ENCODE measurements at regions not wholly inside any gene's neighbourhood (a gene's known extent, or its start where the extent isn't known, plus 50 kb on each side); places are given as distances from the start of the nearest gene placed in this dataset.

DNA sequence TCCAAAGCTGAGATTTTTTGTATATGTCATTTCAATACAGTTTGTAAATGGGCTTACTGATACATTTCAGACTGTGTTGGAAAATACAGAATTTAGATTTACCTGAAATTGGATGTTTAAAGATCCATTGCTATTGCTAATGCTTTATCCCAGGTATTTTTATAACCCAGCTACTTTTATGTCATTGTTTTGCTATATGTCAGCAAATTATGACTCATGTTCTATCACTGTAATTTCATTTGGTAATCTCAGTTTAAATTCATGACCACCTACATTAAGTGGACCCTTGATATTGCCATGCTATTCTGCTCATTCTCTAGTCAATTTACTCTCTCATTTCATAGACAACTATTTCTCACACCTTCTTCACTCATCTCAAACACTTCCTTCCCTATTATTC, 281.2 kb downstream of the IPO8 start:
- Histone ChIP-seq H3K4me3 (ENCODE audit: low read depth in 1 of 3, low read length in 3 of 3) (no peak overlapping the region), H3K9ac (ENCODE audit: low read depth in 1 of 2, low read length in 2 of 2) (no peak overlapping the region), H3K4me1 (ENCODE audit: control insufficient read depth in 4 of 4, insufficient read depth in 4 of 4, low read length in 3 of 4) (no peaks in the 10 kb centered on the region), H3K27ac (ENCODE audit: low read depth in 1 of 2, low read length in 2 of 2) (no peak overlapping the region), H3K36me3 (ENCODE audit: control insufficient read depth in 4 of 4, insufficient read depth in 3 of 4, low read depth in 1 of 4, low read length in 3 of 4) (no peaks in the 10 kb centered on the region), H3K9me3 (ENCODE audit: control insufficient read depth in 4 of 4, low read length in 3 of 4) (no peaks in the 10 kb centered on the region), H3K27me3 (ENCODE audit: control insufficient read depth in 4 of 4, insufficient read depth in 4 of 4, low read length in 3 of 4) (no peaks in the 10 kb centered on the region)
- no peak for DNase-seq (ENCODE audit: low spot score)
- TF ChIP-seq TAF1 (conservative IDR thresholded peaks at IDR 0.05) (no peak), HNF4G (IDR thresholded peaks at IDR 0.05) (no peak), RAD21 (IDR thresholded peaks at IDR 0.05) (no peak), RXRA (IDR thresholded peaks at IDR 0.05) (no peak)
- TF ChIP-seq, protein P1, sequence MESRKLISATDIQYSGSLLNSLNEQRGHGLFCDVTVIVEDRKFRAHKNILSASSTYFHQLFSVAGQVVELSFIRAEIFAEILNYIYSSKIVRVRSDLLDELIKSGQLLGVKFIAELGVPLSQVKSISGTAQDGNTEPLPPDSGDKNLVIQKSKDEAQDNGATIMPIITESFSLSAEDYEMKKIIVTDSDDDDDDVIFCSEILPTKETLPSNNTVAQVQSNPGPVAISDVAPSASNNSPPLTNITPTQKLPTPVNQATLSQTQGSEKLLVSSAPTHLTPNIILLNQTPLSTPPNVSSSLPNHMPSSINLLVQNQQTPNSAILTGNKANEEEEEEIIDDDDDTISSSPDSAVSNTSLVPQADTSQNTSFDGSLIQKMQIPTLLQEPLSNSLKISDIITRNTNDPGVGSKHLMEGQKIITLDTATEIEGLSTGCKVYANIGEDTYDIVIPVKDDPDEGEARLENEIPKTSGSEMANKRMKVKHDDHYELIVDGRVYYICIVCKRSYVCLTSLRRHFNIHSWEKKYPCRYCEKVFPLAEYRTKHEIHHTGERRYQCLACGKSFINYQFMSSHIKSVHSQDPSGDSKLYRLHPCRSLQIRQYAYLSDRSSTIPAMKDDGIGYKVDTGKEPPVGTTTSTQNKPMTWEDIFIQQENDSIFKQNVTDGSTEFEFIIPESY (IDR thresholded peaks at IDR 0.05), result no peak
- TF ChIP-seq, protein P2, sequence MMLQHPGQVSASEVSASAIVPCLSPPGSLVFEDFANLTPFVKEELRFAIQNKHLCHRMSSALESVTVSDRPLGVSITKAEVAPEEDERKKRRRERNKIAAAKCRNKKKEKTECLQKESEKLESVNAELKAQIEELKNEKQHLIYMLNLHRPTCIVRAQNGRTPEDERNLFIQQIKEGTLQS (IDR thresholded peaks at IDR 0.05), result no peak

DNA sequence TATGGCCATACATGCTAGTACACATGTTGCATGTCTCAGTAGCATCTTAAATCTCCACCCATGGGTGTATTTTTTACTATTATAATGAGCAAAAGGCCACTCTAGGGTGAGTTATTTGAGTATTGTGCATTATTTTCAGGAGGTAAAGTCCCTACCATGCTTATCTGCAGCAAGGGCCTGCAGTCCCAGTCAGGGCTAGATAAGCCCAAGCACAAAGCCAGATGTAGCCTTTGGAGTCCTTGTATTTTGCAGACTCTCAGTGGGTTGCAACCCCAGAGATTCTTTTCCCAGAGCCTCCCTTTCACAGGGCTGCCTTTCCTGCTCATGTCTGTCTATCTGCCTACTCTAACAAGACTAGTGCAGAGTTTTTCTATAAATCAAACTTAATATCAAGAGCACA, 295.3 kb downstream of the IPO8 start:
- H3K9ac ChIP-seq (ENCODE audit: low read depth in 1 of 2, low read length in 2 of 2), result no peak overlapping the region
- no peak for DNase-seq (ENCODE audit: low spot score)
- no peak overlapping the region for H3K4me3 ChIP-seq (ENCODE audit: low read depth in 1 of 3, low read length in 3 of 3)
- peaks cover 0 to 10% (median 3%) of the 10 kb centered on the region in 4 donors for H3K4me1 ChIP-seq (ENCODE audit: control insufficient read depth in 4 of 4, insufficient read depth in 4 of 4, low read length in 3 of 4)
- no peak for TF ChIP-seq HNF4A (conservative IDR thresholded peaks at IDR 0.05)
- TF ChIP-seq HNF4G (IDR thresholded peaks at IDR 0.05), result no peak
- no peak for TF ChIP-seq EGR1 (IDR thresholded peaks at IDR 0.05; ENCODE audit: low read depth in 2 of 2)
- TF ChIP-seq RAD21 (IDR thresholded peaks at IDR 0.05), result no peak
- no peak for TF ChIP-seq SP1 (IDR thresholded peaks at IDR 0.05)
- TF ChIP-seq JUND (IDR thresholded peaks at IDR 0.05), result no peak
- H3K27ac ChIP-seq (ENCODE audit: low read depth in 1 of 2, low read length in 2 of 2), result no peak overlapping the region
- H3K36me3 ChIP-seq (ENCODE audit: control insufficient read depth in 4 of 4, insufficient read depth in 3 of 4, low read depth in 1 of 4, low read length in 3 of 4), result no peaks in the 10 kb centered on the region
- H3K9me3 ChIP-seq (ENCODE audit: control insufficient read depth in 4 of 4, low read length in 3 of 4), result no peaks in the 10 kb centered on the region
- no peaks in the 10 kb centered on the region for H3K27me3 ChIP-seq (ENCODE audit: control insufficient read depth in 4 of 4, insufficient read depth in 4 of 4, low read length in 3 of 4)

DNA sequence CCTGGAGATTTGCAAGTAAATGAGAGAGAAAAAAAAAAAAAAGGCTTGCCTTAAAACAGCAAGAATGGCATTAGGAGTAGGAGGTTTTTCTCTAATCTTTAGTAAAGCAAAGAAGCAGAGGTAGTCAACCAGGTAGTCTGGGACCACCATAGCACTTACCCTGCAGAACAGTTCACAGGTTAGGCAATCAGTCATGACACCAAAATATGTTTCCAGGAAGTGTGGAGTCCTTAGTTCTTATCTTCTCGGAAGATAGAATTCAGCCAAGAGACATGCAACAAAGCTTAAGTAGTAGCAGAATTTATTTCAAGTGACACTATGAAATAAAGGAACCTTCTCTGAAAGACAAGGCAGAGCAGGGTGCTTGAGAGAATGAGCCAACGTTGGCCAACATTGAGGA, 295.8 kb downstream of the IPO8 start:
- Histone ChIP-seq H3K4me1 (ENCODE audit: control insufficient read depth in 4 of 4, insufficient read depth in 4 of 4, low read length in 3 of 4) (peaks cover 0 to 10% (median 3%) of the 10 kb centered on the region in 4 donors), H3K9me3 (ENCODE audit: control insufficient read depth in 4 of 4, low read length in 3 of 4) (no peaks in the 10 kb centered on the region), H3K27ac (ENCODE audit: low read depth in 1 of 2, low read length in 2 of 2) (no peak overlapping the region), H3K27me3 (ENCODE audit: control insufficient read depth in 4 of 4, insufficient read depth in 4 of 4, low read length in 3 of 4) (no peaks in the 10 kb centered on the region), H3K4me3 (ENCODE audit: low read depth in 1 of 3, low read length in 3 of 3) (no peak overlapping the region), H3K9ac (ENCODE audit: low read depth in 1 of 2, low read length in 2 of 2) (no peak overlapping the region), H3K36me3 (ENCODE audit: control insufficient read depth in 4 of 4, insufficient read depth in 3 of 4, low read depth in 1 of 4, low read length in 3 of 4) (no peaks in the 10 kb centered on the region)
- WGBS, result 79% methylated on average over 2 of the region's 2 CpGs
- no peak for TF ChIP-seq HNF4A (conservative IDR thresholded peaks at IDR 0.05)
- no peak for TF ChIP-seq FOXA1 (IDR thresholded peaks at IDR 0.05)
- no peak for TF ChIP-seq RAD21 (IDR thresholded peaks at IDR 0.05)
- no peak for TF ChIP-seq FOXA2 (IDR thresholded peaks at IDR 0.05)
- TF ChIP-seq NR2F2 (IDR thresholded peaks at IDR 0.05), result no peak
- TF ChIP-seq, protein P3, sequence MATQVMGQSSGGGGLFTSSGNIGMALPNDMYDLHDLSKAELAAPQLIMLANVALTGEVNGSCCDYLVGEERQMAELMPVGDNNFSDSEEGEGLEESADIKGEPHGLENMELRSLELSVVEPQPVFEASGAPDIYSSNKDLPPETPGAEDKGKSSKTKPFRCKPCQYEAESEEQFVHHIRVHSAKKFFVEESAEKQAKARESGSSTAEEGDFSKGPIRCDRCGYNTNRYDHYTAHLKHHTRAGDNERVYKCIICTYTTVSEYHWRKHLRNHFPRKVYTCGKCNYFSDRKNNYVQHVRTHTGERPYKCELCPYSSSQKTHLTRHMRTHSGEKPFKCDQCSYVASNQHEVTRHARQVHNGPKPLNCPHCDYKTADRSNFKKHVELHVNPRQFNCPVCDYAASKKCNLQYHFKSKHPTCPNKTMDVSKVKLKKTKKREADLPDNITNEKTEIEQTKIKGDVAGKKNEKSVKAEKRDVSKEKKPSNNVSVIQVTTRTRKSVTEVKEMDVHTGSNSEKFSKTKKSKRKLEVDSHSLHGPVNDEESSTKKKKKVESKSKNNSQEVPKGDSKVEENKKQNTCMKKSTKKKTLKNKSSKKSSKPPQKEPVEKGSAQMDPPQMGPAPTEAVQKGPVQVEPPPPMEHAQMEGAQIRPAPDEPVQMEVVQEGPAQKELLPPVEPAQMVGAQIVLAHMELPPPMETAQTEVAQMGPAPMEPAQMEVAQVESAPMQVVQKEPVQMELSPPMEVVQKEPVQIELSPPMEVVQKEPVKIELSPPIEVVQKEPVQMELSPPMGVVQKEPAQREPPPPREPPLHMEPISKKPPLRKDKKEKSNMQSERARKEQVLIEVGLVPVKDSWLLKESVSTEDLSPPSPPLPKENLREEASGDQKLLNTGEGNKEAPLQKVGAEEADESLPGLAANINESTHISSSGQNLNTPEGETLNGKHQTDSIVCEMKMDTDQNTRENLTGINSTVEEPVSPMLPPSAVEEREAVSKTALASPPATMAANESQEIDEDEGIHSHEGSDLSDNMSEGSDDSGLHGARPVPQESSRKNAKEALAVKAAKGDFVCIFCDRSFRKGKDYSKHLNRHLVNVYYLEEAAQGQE (IDR thresholded peaks at IDR 0.05), result no peak
- no peak for TF ChIP-seq SP1 (IDR thresholded peaks at IDR 0.05)
- no peak for TF ChIP-seq HNF4G (IDR thresholded peaks at IDR 0.05)
- TF ChIP-seq RXRA (IDR thresholded peaks at IDR 0.05), result no peak
- TF ChIP-seq, protein P2 (IDR thresholded peaks at IDR 0.05), result no peak
- TF ChIP-seq YY1 (IDR thresholded peaks at IDR 0.05), result no peak
- TF ChIP-seq, protein P1 (IDR thresholded peaks at IDR 0.05), result no peak
- DNase-seq (ENCODE audit: low spot score), result no peak
